GM19238 (cell line): ENCODE measurements at regions not wholly inside any gene's neighbourhood (a gene's known extent, or its start where the extent isn't known, plus 50 kb on each side); places are given as distances from the start of the nearest gene placed in this dataset.

ENCODE experiments used
- DNase-seq: peaks from one replicate; pipeline ENCODE4 v3.0.0; 2011; ENCODE audit warnings: low spot score; ENCODE audit not compliant: insufficient read length

DNA sequence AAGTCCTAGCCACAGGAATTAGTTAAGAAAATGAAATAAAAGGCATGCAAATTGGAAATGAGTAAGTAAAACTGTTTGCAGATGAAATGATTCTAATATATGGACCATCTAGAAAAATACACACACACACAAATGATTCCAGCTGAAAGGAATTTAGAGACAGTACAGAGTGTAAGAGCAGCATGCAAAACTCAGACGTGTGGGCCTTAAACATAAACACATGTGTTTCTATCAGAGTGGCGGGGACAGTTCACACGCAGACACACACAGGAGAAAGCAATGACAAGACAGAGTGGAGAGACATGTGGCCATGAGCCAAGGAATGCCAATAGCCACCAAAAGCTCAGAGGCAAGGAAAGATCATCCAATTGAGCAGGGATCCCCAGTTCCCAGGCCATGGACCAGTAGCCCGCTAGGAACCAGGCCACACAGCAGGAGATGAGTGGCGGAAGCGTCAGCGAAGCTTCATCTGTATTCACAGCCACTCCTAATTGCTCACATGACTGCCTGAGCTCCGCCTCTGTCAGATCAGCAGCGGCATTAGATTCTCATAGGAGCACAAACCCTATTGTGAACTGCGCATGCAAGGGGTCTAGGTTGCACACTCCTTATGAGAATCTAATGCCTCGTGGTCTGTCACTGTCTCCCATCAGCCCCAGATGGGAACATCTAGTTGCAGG is 155.4 kb downstream of the ARL4C start:
- DNase-seq, result no peak

DNA sequence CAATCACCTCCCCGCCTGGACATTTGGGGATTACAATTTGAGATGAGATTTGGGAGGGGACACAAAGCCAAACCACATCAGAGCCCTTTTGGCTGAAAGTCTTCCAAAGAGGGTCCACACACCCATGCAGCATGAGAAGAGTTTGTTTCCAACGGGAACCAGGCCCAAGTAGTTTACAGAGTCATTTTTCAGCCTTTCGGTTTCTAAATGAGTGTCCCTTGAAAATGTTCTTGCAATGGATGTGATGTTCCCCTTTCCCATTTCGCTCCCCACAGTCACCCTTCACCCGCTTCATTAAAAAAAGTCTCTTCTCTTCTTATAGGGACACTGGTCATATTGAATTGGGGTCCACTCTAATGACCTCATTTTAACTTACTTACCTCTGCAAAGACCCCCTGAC is 157.4 kb downstream of the ARL4C start:
- no peak for DNase-seq

DNA sequence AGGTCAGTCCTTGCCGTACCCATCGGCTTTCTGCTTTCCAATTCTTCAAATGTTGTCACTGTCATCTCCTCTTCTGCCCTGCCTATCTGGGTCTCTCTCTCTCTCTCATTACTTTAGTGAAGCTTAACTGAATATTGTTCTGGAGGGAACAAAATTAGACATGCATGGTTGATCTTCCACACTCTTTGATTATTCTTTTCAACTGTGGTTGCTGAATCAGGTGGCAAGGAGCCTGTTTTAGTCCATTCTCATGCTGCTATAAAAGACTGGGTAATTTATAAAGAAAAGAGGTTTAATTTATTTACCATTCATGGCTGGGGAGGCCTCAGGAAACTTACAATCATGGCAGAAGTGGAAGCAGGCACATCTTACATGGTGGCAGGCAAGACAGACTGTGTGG is 157.9 kb downstream of the ARL4C start:
- DNase-seq, result no peak

DNA sequence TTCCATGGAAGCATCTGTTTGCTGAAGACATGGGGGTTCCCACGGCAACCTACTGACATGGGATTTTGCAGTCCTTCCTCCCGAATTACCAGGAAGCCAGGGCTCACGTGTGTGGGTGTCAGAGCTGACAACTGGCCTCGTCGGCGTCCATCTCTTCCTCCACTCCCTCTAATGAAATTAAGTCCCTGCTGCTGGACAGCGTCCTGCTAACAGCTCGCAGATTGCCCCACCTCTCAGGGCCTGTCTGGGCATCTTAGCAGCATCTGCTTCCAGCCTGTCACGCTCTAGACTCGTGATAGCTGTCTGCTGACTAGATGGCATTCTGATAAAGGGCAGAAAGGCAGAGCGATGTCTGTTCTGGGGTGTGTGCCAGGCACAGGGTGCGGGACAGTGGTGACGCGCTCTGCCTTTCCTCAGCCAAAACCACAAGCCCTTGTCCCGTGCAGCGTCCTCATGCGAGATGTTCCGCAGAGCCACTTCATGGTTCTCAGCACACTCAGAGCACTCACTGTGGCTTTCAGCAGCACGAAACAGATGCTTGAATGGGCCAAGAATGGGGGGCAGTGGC is 161.1 kb downstream of the ARL4C start:
- no peak for DNase-seq

DNA sequence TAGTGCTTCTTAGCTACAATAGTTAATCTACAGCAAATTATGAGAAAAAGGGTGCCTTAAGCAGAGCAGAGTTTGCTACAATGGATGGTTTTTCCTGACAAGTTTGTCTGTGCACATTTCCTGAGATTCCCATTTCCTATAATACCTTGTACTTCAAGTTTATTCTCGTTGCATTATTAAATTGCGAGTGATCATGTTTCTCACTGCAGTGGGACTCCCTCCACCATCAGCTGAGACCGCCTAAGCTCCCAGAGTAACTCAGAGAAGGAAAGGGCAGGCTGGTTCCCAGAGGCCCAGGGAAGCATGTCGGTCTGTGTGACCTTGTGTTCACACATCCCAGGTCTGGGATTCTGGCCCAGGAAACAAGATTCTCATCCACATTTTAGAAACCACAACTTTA is 162.1 kb downstream of the ARL4C start:
- DNase-seq, result no peak

DNA sequence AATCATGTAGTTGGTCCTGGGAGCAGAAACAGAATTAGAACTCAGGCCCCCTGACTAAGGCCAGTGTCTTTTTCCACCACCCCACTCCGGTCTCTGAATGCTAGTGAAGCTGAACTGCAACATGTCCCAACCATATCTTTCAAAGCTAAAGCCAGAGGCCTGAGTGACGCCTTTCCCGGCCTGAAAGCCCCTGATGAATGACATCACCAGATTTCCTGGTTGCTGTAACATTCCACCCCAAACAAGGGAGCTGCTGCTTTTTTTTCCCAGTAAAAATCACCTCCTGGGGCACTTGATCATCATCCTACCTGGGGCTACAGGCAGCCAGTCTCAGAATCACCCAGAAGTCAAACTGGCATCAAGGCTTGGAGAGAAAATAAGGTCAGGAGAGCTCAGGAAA is 162.7 kb downstream of the ARL4C start:
- no peak for DNase-seq

DNA sequence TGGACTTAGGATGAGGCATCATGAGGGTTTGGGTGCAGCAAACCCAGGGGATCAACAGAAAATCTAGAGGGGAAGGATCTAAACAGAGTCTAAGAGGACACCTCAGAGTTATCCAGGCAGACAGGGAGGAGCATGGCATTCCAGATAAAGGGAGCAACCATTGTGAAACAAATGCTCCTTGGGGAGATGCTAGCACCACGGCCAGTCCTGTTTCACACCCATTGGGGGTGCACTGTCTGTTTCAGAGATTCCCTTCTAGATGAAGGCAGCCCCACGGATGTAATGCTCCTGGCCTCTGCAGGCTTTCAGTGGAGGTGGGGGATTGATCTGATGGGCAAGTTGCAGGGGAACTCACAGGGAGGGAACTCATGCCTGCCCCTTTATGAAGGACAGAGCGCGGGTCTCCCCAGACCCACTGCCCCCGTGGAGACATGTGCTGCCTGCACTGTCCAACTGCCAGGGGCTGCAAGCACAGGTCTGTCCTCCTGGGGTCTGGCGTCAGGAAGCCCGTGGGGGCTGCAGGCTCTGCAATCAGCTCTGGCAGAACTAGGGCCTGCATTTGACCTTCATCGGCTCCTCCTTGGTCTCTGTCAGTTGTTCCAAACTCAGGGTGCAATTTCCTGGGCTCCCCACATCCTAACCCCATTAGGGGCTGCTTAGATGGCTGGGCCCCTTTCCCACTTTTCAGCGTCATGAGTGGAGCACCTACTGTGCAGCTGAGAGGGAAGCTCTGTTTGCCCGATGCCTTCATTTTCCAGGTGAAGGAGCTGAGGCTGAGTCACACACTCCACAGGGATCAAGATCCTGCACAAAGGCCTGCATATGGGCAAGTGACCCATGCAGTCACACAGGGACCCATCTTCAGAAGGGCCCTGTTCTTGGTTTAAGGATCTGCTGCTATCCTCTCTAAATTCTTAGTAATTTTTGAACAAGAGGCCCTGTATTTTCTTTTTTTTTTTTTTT is 163.4 kb downstream of the ARL4C start:
- no peak for DNase-seq

DNA sequence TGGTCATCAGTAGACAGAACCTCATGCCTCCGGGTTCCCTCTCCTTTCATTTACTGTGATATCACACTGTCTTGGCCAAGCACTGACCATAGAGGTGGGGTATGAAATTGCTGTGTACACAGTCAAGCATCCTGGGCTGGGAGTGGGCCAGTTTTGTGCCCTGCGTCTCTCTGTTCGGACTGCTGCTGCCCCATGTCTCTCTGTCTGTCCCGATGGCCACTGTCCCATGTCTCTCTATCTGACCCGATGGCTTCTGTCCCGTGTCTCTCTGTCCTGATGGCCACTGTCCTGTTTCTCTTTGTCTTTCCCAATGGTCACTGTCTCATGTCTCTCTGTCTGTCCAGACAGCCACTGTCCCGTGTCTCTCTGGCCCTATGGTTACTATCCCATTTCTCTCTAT is 164.9 kb downstream of the ARL4C start:
- no peak for DNase-seq

DNA sequence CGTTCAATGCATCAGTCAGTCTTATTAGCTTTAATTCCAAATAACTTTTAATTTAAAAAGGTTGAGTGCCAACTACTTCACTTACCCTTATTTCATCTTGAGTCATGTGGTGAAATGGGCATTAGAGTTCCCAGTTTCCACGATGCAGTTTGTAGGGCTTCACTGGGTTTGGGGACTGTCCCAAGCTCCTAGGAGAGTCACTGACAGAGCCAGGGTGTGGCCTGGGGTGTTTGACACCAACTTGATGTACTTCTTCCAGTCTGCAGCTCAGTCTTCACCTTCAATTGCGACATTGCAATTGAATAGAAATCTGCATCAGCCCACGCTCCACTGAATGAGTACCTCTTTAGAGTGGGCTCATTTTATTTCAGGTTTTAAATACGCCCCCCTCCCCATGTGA is 165.3 kb downstream of the ARL4C start:
- no peak for DNase-seq

DNA sequence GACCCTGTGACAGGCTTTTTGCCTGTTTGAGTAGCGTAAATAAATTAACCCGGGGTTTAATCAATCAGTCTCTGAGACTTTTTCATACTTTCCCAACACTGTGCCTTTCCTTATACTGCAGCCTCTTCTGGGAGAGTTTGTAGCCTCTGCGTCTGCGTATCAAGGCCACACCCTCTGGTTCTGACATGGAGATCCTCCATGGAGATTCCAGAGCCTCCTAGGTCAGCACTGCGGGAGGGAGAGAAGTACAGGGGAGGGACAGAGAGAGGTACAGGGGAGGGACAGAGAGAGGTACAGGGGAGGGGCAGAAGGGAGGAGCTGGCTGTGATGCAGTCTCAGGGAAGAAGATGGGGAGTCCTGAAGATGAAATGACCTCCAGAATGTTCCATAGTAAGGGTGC is 166.0 kb downstream of the ARL4C start:
- DNase-seq, result no peak

DNA sequence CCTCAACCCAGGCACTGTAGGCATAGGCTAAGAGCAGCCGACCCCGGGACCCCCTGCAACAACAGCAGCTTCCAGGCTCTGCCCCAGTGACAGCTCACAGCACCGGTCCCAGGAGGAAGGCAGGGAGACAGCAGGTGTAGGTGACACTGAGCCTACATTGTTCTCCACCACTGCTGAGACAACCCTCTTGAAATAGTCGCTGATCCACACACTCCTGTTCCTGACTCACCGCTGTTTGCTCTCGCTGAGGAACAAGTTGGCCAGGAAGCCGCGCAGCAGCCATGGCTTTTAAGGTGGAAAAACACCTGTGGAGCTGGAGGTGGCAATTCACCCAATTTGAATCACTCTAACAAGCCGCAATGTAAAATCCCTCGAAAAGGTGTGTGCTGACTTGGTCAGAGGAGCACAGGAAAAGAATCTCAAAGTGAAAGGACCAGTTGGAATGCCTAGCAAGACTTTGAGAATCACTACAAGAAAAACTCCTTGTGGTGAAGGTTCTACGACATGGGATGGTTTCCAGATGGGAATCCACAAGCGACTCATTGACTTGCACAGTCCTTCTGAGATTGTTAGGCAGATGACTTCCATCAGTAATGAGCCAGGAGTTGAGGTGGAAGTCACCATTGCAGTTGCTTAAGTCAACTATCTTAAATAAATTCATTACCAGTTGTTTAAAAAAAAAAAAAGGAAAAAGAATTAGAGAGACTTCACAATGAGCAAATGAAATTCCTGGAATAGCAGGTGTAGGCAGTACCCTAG is 167.5 kb downstream of the ARL4C start:
- no peak for DNase-seq

DNA sequence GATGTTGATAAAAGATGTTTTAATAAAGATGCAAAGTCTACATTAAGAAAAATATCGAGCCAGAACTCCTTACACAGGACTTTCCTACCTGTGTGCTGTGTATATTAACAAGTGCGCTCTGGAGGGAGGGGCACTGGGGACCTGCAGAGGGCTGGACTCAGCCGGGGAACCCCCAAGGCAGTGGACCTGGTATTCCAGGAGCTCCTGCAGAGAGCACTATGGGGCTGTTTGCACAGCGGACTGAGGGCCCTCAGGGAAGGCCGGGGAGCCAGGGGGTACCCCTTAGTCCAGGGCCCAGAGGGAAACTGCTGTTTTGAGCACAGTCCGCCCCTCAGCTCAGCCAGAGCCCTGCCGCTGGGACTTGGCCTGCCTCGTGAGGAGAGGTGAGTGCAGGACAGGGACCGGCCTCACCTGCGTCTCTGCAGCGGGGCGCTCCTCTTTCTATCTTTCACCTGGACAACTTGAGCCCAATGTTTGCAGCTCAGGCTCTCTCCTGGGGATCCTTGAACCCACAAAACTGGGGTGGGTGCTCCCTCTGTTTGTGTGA is 168.4 kb downstream of the ARL4C start:
- DNase-seq, result no peak

DNA sequence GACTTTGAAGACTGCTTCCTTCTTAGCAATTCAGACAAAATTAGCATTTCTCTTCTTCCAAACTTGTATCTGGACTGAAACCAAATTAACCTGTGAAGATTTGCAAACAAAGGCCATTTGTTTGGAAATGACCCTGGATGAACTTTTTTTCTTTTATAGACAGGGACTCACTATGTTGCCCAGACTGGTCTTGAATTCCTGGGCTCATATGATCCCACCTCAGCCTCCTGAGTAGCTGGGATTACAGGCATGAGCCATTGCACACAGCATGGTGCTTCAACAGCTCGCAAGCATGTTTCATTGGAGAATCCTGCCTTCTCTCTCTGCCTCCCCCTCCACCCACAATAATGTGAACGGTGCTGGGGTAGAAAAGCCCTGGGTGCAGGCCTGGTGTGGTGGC is 170.2 kb downstream of the ARL4C start:
- no peak for DNase-seq

DNA sequence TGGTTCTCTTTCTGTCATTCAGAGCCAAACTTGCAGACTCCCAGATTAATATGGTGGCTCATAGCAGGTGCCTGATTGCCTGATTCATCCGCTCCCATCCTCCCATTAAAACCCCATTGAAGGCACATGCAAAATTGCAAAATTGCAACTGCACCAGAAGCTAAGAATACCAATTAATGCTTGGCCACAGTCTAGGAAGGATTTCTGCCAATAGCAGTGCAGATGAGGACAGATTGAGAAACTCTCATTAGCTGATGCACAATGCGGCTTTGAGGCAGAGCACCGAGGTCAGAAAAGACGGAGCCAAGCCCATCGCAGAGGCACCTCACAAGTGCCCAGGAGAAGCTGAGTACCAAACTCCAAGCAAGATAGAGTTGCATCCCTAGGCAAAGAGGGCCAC is 172.8 kb downstream of the ARL4C start:
- DNase-seq, result no peak

DNA sequence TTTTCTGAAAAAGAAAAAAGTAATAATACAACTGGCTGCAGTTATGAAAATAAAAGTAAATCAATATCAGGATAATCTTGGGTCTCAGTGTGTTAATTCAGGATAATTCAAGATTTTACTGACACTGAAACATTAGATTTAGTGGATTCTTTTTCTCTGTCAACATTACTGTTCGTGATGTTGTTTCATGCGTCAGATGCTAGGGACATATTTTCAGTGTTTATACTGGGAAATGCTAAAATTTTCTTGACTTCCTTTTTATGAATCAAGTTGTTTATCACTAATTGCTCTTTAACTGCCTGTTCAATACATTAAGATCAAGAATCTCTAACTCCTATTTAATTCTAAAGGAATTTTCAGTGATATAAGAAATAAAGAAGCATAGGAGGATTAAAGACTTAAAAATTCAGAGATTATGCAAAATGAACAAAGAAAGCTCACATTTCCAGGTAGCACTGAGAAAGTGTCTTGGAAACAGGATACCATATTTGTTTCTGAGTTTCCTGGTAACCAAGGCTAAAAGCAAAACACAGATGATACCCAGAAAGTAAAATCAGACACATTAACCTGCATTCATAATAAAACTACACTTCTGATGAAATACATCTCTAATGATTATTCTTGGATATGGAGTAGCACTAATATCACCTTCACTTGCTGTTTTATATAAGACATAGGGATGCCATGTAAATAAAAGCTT is 174.0 kb downstream of the ARL4C start:
- no peak for DNase-seq

DNA sequence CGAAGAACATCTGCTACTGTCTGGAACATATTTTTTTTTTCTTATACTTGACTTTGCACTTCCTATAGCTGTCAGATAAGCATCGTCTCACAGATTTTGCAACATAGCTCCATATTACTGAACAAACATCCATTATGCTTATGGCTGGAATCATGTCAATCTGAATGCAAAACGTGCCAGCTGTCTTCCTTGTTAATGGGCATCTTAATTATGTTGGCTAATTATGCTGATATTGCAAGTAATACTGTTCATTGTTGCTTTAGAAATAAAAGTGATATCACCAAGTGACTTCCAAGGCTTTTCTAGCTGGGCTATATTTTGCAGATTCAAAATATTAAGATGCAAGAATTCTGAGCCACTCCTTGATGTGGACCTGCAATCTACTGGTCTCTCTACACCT is 176.8 kb downstream of the ARL4C start:
- DNase-seq, result no peak

DNA sequence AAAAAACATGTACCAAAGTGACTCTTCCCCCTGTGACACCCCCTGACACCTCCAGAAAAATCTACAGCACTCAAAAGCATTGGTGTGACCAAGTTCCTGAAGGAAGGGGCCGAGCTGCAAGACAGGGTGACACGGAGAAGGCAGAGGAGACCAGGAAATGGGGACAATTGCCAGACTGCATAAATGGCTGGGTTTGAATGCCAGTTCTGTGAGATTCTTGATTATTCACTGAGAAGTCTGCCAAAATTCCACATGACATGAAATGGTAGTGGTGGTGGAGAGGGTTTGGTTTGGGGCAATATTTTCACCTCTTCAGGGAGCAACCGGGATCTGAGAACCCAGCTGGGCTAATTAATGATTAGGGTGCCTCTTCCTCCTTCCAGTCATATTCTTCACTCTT is 178.5 kb downstream of the ARL4C start:
- DNase-seq, result no peak

DNA sequence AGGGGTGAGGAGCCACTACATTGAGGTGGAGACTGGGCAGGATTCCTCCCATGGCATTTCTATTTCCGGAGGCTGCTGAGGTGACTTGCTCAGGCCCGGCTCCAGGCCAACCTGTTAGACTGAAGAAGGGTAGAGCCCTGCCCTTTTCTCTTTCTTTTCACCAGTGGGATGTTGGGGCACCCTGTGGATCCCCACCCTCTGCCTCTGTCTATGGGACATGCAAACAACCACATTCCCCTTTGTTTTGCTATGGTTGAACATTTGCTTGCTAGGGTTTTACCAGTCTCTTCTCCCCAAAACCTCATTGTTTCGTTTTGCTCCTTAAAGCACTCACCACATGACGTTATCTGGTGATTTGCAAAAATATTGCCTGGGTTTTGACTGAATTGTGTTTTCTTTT is 183.3 kb downstream of the ARL4C start:
- no peak for DNase-seq

DNA sequence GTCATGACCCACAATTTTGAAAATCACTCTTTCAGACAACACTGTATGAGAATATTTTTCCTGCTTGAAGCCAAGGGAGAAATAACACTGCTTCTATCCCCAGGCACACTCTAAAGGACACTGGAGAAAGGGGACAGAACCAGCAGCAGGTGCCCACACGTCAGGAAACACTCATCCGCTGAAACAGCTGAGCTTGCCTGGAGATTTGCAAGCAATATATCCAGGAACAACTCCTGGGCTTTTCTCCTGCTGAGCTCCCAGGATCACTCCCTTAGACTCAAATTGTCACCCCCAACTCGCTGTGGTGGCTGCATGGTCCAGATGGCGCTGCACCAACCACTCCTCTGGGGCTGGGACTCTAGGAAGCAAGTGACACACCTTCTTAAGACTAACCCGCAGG is 186.7 kb downstream of the ARL4C start:
- DNase-seq, result no peak

DNA sequence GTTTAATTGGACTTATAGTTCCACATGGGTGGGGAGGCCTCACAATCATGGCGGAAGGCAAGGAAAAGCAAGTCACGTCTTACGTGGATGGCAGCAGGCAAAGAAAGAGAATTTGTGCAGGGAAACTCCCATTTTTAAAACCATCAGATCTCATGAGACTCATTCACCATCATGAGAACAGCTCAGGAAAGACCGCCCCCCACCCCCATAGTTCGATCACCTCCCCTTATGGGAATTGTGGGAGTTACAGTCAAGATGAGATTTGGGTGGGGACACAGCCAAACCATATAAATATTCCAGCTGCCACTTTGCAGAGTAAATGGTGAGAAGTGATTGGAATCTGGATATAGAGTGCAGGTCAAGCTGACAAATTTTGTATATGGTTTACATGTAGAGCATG is 187.4 kb downstream of the ARL4C start:
- DNase-seq, result no peak

DNA sequence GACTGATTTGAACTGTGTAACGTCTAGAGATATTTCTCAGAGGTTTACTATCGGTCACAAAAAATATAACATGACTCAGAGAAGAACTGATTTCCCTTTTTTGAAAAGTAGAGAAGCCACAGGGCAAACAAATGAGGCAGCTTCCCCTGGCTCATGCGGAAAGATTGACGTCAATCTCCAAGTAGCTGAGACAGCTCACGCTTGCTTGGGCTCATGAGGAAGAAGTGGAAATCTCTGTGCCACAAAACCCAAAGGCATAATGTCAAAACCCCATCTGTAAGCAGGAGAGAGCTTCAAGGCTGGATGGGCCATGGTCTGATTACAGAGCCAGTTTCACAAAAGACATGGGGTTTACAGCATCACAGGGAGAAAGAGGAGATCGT is 188.1 kb downstream of the ARL4C start:
- DNase-seq, result peak; percentile 37
